Activated T-cell treated with anti-CD3 and anti-CD28 coated beads for 4 hours (primary cell): ENCODE measurements at regions not wholly inside any gene's neighbourhood (a gene's known extent, or its start where the extent isn't known, plus 50 kb on each side); places are given as distances from the start of the nearest gene placed in this dataset.
"Not testable (repeated sequence)": the region's sequence is repeated elsewhere in the genome, so short reads cannot be mapped to it uniquely, and the experiment has no call there.

Experiments
- DNase-seq: peaks from one replicate; pipeline ENCODE4 v3.0.0-alpha.2; 2020

DNA sequence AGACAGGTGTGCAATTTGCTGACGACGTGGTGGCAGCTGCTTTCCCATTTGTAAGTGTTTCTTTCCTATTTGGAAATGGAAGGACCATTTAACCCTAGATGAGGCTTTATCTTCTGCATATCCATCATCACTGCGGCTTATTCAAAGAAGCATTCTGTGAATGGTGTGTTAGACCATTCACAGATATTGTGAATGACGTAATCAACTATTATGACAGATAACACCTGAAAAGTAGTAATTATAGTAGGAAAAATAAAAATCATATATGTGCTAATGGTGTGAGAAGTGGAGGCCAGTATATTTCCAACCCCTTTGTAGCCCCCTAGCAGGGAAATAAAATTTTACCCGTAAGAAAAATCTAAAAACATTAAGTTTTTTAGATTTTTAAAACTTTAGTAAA is 424.5 kb upstream of the CRIM1 start:
- DNase-seq: no peak

DNA sequence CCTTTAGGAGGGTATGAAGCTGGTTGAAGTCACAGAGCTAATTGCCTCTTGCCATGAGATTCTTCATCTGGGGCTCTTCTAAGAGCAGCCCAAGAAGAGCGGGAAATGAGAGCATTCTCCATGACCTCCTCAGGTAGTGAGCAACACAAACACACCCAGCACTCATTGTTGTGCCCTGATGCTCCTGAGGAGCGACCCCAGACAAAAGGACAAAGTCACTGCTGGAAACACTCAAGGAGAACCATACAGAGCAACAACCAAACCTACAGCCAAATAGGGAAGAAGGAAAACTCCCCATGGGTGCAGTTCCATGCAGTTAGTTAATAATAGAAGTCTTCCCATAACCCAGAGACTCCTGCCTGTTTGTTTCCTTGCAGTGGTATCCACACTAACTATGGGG is 426.0 kb upstream of the CRIM1 start:
- no peak for DNase-seq

DNA sequence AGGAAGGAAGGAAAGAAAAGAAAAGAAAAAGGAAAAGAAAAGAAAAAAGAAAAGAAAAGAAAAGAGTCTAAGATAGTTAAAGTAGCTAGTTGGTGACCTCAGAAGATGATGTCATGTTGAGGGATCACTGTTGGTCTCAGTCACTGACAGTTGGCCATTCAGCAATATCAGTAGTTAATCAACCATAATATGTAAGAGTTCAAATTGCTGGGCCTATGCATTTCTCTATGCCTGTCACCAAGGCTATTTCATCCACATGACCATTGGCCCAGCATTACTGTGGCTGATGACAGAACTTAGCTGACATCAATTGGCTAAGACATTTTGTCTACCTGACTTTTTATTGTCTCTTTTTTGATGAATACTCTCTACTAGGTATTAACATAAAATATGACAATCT is 435.5 kb upstream of the CRIM1 start:
- no peak for DNase-seq

DNA sequence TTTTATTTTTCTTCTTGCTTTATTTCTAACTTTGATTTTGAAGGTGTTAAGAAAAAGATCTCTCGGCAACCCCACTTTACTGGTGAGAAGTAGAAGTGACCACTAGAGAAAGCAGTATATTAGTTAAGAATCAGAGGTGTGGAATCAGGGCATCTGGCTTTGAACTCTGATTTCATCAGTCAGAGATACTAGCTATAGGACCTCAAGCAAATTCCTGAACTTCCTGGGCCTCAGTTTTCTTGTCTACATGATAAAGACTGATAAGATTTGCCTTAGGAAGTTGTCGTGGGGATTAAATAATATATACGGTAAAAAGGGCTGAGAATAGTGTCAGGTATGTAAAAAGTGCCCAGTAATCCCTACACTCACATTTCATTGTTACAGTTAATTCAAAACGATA is 440.3 kb upstream of the CRIM1 start:
- no peak for DNase-seq

DNA sequence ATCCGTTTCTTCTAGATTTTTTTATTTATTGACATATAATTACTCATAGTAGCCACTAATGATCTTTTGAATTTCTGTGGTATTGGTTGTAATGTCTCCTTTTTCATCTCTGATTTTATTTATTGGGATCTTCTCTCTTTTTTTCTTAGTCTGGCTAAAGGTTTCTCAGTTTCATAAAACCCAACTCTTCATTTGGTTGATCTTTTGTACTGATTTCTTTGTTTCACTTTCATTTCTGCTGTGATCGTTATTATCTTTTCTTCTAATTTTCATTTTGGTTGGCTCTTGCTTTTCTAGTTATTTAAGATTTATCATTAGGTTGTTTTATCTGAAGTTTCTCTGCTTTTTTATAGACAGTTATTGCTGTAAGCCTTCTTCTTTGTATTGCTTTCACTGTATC is 463.6 kb upstream of the CRIM1 start:
- DNase-seq: no peak

DNA sequence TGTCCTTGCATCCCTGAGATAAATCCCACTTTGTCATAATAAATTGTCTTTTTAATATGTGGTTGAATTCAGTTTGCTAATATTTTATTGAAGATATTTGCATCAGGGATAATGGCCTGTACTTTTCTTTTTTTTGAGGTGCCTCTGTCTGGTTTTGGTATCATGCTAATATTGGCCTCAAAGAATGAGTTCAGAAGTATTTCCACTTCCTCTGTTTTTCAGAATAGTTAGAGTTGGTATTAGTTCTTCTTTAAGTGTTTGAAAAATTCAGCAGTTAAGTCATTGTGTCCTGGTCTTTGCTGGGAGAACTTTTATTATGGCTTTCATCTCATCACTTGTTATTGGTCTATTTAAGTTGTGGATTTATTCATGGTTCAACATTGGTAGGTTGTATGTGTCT is 464.1 kb upstream of the CRIM1 start:
- DNase-seq: no peak

DNA sequence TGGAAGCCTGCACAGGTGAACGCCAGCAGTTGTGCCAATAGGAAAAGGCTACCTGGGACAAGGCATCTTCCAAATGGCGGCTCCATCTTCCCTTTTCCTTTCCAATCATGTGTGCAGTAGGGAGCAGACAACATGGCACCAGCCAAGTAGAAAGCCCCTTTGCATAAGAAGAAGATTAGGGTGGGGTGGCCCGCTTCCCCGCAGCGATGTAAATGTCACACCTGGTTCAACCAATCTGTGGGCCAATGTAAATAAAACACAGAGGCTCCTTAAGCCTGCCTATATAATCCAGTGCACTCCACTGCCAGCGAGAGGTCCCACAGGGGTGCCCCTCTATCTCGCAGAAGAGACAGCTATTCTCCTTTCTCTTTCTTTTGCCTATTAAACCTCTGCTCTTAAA is 468.4 kb upstream of the CRIM1 start:
- no peak for DNase-seq

DNA sequence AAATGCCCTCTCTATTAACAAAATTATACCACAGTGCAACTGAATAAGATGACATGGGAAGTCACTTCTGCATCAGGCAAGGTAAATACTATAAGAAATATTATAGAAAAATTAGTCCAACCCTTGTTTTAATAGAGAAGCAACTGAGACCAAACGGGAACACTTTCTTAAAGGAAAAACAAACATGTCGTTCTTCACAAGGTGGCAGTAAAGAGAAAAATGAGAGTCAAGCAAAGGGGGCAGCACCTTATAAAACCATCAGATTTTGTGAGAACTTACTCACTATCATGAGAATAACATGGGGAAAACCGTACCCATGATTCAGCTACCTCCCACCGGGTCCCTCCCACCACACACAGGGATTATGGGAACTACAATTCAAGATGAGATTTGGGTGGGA is 481.7 kb upstream of the CRIM1 start:
- no peak for DNase-seq

DNA sequence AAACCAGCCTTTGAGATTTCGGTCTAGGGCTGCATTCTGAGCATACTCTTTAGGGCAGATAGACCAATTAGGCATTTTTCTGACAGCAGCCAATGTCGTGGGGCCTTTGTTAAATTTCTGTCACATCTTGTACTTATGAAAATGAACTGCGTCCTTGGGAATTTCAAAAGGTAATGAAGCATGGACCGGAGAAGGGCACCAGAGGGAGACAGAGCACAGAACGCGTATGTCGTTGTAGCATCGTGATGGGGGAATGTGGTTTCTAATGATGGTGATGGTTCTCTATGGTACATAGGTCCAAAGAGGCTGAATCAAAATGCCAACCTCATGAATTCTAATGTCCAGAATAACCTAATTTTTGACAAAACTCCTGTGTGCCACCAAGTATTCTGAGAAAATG is 483.9 kb upstream of the CRIM1 start:
- DNase-seq: no peak

DNA sequence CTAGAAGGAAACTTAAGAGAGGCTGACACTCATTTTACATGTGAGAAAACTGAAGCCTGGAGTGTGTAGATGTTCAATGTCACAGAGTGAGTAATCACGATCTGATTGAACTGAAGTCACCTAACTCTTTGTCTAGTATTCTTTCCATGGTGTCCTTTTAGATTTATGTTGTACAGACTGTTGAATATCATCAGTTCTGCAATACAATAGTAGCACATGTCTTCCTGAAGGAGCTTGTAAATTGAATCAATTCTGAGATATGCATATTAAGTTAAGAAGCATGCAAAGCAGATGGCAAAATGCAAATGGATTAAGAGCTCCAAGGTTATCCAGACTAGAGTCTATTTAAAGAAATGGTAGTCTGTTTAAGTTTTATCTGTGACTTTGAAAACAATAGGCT is 484.9 kb upstream of the CRIM1 start:
- no peak for DNase-seq

DNA sequence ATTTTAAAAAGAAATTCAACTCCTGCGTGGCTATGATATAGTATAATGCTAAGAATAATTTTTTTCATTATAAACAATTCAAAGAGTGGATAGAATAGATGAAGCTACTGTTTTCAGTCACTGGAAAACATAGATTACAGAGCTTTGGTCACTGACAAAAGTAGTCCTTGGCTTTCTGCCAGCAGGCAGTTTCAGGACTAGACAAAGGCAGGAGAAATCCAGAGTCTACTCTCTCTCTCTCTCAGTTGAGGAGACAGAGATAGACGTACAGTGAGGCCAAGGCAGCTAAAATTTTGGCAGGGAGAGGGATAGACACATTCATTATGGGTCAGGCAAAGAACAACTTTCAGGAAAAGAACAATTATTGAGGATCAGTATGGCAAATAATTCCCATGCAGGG is 491.4 kb upstream of the CRIM1 start:
- DNase-seq: no peak

DNA sequence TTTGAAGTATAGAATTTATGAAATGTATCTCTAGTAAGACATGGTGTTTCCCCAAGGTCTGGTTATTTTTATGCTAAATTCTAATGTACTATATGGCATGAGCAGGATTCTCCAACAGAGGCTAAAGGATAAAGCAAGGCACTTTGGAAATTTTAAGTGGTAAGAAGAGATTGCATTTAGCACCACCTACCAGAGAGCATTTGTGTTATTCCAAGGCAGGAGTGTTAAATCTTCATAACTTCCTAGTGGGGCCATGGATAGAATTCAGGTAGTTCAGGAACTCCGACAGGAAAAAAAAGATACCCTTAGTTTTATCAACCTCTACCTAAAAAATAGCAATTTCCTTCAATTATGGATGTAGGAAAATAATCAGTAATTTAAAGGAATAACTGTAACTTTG is 497.4 kb upstream of the CRIM1 start:
- DNase-seq: no peak

DNA sequence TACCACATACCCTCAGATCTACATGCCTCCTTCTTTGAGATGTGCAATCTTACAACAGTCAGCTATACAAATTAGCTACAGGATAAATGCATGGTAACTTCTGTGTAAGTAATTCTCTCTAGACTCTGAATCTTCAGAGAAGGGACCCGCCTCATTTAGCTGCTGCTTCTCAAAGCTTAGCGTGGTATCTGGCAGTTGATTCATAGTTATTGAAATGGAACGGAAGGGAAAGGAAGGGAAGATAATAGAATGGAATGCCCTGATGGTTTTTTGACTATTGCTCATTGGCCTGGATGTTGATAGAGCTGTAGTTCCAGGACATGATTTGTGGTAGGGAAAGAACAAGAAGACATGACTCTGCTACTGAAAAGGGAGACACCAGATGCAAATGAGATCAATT is 498.1 kb upstream of the CRIM1 start:
- DNase-seq: no peak

DNA sequence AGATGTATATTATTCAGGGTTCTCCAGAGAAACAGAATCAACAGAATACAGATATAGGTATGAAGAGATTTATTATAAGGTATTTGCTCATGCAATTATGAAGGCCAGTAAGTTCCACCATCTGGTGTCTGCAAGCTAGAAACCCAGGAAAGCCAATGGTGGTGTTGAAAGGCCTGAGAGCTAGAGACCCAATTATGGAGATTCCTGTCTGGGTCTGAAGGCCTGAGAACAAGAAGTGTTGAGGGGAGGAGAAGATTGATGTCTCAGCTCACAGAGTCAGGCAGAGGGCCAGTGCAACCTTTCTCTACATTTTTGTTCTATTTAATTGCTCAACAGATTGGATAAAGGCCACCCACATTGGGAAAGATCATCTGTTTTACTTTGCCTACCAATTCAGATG is 524.2 kb upstream of the CRIM1 start:
- no peak for DNase-seq

DNA sequence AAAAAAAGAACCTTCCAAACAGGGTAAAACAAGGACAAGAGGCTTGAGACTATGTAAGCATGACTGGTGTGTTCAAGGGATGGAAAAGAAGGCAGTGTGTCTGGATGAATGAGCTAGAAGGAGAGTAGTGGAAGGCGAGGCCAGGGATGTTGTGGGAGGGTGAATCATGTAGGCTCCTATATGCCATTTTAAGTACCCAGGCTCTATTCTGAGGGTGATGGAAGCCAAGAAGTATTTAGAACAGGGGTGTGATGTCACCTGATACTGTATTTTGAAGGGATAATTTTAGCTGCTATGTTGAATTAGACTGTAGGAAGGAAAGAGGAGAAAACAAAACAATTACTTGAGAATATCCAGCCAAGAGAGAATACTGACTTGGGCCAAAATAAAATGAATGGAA is 524.7 kb upstream of the CRIM1 start:
- no peak for DNase-seq

DNA sequence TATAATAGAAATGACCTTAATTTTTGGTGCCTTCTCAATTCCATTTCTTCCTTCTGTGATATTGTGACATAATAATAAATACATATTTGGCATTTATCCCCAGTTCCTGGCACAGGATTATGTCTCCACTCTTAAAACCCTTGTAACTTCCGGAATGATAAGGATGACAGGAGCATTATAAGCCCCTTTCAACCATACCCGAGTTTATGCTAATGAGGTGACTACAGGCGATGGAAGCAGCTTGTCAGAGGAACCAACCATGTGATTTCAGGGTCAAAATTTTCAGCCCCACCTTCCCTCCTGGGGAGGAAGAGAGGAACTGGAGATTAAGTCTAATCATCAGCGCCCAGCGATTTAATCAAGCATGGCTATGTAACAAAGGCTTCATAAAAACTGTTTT is 528.5 kb upstream of the CRIM1 start:
- no peak for DNase-seq

DNA sequence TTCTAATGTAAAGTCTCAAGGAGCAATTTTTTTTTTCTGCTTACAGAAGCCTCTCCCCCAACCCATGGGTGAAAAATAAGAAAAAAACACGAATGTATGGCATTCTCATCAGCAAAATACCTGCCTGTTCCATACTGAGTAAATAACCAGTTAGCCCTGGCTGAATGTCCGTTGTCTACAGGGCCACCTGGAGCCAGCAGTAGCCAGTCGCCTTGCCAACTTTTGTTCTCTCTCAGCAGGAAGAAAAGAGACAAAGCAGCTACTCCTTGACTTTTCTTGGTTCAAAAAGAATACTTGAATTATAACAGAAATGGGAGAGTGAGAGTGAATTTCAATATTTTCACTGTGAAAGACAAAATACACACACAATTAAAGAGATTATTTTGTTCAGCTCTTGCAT is 532.9 kb upstream of the CRIM1 start:
- no peak for DNase-seq

DNA sequence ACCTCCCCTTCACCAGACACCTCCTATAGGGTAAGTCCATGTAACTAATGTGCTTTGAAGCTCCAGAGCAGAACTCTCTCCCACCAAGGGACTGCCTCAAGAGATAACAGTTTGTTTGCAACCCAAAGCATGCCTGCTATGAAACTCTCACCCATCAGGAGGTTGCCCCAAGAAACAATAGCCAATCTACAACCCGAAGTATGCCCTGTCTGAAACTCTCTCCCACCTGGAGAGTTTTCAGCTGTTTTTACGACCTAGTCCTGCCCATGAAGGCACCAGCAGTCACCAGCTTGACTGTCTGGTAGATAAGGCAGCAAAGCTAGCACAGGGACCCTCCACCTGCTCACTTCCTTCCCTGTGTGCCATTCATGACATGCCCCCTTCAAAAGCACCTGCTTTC is 533.9 kb upstream of the CRIM1 start:
- DNase-seq: no peak

DNA sequence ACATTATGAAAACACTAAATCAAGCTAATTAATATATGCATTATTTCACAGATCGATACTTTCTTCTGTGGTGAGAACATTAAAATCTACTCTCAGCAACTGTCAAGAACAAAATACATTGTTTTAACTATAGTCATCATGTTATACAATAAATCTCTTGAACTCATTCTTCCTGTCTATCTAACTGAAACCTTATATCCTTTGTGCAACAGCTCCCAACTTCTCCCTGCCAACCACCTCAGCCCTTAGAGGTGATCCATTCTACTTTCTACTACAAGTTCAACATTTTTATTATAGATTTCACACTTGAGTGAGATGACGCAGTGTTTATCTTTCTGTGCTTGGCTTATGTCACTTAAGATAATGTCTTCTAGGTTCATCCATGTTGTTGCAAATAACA is 535.2 kb upstream of the CRIM1 start:
- DNase-seq: no peak

DNA sequence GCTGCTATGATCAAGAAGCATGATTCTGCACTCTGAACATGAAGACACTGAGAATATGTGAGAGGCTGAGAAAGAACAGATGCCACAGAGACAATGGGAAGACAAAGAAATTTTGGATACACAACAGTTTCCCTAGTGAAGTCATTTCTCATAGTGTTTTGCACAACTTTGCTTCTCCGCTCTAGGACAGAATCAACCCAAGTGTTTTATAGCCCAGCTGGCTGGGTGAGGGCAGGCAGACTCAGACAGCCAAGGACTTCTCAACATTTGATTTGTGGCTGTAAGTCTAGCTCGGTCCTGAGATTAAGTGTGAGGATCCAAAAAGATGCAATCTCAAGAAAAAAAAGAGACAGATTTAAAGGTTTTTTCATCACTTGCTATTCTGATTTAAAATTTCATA is 536.5 kb upstream of the CRIM1 start:
- no peak for DNase-seq

DNA sequence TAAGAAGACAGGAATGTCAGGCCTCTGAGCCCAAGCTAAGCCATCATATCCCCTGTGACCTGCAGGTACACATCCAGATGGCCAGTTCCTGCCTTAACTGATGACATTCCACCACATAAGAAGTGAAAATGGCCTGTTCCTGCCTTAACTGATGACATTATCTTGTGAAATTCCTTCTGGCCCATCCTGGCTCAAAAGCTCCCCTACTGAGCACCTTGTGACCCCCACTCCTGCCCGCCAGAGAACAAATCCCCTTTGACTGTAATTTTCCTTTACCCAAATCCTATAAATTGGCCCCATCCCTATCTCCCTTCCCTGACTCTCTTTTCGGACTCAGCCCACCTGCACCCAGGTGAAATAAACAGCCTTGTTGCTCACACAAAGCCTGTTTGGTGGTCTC is 537.2 kb upstream of the CRIM1 start:
- DNase-seq: not testable (repeated sequence)

DNA sequence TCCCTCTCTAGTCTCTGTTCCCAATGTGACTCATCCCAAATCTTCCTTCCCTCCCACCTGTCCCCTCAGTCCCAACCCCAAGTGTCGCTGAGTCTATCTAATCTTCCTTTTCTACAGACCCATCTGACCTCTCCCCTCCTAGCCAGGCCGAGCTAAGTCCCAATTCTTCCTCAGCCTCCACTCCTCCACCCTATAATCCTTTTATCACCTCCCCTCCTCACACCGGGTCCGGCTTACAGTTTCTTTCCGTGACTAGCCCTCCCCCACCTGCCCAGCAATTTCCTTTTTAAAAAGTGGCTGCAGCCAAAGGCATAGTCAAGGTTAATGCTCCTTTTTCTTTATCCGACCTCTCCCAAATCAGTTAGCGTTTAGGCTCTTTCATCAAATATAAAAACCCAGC is 541.0 kb upstream of the CRIM1 start:
- DNase-seq: not testable (repeated sequence)

DNA sequence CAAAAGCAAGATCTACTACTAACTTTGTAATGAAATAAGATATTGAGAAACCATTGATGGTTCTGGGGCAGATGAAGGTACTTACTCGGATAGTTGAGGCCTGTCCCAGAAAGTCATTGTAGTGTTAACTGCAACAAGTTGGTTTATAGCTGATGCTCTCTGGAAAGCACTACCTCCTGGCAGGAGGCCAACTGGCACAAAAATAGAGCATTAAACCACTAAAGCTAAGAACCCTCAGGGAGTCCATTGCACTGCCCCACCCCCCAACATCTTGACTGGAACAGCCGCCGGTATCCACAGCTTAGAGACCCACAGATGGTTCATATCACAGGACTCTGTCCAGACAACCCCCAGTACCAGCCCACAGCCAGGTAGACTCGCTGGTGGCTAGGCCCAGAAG is 552.5 kb upstream of the CRIM1 start:
- DNase-seq: no peak

DNA sequence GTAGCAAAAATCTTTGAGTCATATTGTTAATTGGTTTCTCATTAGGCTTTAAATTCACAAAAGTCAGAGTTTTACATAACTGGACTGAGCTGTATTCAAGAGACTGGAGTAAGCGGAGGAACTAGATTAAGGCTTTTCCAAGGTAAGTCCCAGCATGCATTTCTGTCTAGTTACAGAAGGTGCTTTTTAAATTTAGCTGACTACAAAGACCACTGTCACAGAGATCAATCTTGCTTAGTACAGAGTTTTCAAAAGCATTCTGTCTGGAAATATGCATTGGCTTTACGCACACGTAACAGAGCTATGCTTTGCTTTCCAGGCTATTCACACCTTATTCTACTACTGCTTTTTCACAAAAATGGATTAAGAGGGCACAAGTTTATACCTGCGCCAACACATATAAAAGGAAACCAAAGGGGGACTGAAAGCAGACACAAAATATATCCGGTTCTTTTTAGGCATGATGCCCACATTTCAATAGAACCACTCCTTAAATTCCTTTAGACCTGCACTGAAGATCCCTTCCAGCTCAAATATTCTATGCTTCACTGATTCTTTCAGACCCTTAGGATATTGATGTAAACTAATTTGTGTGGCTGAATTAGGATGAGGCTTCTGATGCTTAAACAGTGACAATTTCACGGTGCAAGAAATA is 560.7 kb upstream of the CRIM1 start:
- no peak for DNase-seq

DNA sequence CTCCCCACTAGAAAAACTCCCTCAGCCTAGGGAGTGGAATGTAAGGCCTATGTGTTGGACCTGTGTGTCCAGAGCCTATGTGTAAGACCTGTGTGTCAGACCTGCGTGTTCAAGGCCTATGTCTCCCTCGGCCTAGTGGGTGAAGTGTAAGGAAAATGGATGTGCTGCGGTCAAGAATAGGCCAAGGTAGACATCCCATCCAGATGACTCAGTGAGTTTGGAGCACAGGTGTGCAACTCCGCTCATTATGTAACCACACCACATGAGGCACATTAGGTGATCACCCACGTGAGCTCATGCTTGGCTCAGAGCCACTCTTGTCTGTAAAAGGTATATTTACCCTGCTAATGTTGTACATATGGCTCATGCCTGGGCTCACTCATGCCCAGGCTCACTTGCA is 565.3 kb upstream of the CRIM1 start:
- no peak for DNase-seq

DNA sequence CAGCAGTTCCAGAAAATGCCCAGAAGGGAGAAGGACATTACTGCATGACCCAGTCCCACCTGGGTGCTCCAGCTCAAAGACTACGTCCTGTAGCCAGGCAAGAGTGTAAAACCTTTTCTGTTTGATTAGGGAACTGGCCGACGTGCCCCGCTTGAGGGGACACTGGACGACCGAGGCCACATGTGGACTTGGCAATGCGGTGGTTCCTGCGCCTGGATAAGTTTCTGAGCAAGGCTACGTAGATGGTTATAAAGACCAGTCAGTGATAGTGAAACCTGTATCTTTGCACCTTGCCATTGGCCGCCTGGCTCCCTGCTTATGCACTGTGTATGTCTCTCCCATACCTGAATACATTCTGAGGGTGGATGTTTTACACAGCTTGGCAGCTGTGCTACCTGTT is 567.0 kb upstream of the CRIM1 start:
- DNase-seq: no peak
